GM12874 (cell line): ENCODE measurements at regions not wholly inside any gene's neighbourhood (a gene's known extent, or its start where the extent isn't known, plus 50 kb on each side); places are given as distances from the start of the nearest gene placed in this dataset.

Source experiments
- TF ChIP-seq, protein P1 (sequence below): IDR thresholded peaks from 2 replicates; pipeline ENCODE4 v1.5.1; 2011; ENCODE audit warnings: low read depth, mild to moderate bottlenecking, control low read depth, low read length, moderate library complexity; ENCODE audit not compliant: insufficient read depth

GRCh38 chr3:180430896-180431295 lies 171.1 kb upstream of the TTC14 start:
- TF ChIP-seq, protein P1, sequence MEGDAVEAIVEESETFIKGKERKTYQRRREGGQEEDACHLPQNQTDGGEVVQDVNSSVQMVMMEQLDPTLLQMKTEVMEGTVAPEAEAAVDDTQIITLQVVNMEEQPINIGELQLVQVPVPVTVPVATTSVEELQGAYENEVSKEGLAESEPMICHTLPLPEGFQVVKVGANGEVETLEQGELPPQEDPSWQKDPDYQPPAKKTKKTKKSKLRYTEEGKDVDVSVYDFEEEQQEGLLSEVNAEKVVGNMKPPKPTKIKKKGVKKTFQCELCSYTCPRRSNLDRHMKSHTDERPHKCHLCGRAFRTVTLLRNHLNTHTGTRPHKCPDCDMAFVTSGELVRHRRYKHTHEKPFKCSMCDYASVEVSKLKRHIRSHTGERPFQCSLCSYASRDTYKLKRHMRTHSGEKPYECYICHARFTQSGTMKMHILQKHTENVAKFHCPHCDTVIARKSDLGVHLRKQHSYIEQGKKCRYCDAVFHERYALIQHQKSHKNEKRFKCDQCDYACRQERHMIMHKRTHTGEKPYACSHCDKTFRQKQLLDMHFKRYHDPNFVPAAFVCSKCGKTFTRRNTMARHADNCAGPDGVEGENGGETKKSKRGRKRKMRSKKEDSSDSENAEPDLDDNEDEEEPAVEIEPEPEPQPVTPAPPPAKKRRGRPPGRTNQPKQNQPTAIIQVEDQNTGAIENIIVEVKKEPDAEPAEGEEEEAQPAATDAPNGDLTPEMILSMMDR, result no peak

GRCh38 chr3:180433152-180433551 lies 168.8 kb upstream of the TTC14 start:
- TF ChIP-seq, protein P1, result no peak

DNA sequence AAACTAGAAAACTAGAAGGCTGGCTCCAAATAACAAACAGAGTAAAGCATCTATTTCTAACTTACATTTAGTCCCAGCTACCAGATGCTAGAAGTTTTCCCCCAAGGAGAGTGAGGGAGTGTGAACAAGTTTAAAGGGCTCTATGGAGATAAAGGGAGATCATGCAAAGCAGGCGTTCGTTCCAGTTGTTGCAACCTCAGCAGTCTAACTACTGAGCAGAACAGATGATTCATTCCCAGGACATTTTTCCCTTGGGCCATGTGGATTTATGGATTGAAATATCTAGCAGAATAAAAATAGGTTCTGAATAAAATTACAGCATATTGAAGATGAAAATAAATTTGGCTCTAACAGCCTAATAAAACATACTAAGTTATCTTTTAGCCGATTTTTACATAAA lies 154.8 kb upstream of the TTC14 start:
- TF ChIP-seq, protein P1, result no peak

DNA sequence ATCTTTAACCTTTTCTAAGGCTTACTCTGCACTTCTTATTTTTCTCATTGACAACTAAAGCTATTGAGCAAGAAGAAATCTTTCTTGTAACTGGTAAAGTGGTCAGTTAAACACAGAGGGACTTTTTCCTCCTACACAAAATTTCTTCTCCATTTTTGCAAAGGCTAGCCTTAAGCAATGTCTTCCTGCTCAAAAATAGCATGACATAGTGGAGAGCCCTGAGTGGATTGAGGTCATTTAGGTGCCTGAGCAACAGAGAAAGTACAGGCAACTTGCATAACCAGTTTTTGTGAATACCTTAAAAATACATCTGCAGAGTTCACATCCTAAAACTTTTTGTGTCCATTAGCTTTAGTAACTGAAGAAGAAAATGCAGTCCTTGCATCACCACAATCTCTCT lies 144.7 kb upstream of the TTC14 start:
- TF ChIP-seq, protein P1, result no peak

GRCh38 chr3:180466401-180467011 lies 135.5 kb upstream of the TTC14 start:
- TF ChIP-seq, protein P1, result no peak

- TF ChIP-seq, protein P1, result no peak
Observed at GRCh38 chr3:180467177-180467576, 134.8 kb upstream of the TTC14 start.

DNA sequence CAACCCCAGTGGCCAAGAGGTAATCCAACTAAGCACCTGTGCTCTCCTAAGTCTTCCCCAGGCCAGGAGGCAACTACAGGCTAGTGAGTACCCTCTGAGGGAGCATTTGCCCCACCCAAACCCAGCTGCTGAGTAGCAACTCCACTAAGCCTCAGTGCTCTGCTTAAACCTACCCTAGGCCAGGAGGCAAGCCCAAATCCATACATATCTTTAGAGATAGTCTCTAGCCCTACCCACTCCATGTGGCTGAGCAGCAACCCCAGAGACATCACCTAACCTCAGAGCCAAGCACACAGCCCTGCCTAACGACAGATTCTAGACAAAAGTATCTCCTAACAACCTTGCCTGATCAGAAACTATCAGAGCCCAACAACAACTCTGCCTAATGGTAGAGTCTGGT lies 132.8 kb upstream of the TTC14 start:
- TF ChIP-seq, protein P1, result no peak
